Amniotic stem cell (primary cell): ENCODE measurements at regions not wholly inside any gene's neighbourhood (a gene's known extent, or its start where the extent isn't known, plus 50 kb on each side); places are given as distances from the start of the nearest gene placed in this dataset.

ENCODE experiments used
- DNase-seq: peaks from one replicate; lab custom pipeline; 2025; lab: John Stamatoyannopoulos, UW

DNA sequence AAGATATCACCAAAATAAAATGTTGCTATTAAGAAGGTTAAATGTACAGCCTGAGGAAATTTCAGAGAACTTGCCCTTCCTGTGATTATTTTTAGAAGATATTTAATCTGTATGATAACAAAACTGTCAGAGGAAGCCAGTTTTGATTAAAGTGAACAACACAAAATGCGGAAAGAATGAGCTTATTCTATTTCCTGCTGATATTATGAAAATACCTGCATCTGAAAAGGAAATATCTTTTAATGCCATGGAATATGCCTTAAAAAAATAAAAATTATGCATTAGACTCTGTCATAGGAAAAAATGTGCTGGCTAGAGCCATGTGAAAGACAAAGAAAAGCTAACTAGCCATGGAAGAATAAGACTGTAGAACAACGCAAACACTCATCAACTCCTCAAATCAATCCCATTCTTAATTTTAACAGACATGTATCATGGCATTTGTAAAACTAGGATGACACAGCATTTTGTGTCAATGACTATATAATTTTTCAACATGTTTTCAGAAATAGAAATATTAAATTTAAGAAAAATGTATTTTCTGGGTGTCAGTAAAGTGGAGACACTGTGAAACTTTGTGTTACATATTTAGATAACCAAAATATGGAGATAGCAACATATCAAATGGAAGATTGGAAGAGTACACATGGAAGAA is 1768.2 kb downstream of the SUCLG1 start:
- DNase-seq = no peak

GRCh38 chr2:82675186-82675585 is 1783.9 kb downstream of the SUCLG1 start:
- no peak for DNase-seq

DNA sequence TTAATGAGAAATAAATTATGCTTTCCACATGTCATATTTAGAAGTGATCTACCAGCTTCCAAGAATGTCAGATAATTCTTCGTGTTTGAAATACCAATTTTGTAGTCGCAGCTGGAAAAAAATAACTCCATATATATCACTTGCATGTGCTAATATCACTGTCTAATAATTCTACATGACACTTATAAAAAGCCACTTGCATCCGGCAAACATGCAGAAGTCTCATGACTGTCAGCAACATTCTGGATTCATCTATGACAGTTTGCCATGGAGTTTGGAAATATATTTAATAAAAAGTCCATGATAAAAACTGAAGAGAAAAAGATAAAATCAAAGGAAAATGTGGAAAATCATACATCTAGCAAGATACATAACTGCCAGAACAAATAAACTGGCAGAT is 1784.4 kb downstream of the SUCLG1 start:
- no peak for DNase-seq

- no peak for DNase-seq
These were observed 1791.6 kb downstream of the SUCLG1 start for GRCh38 chr2:82667491-82667890.

GRCh38 chr2:82665691-82666090 is 1793.4 kb downstream of the SUCLG1 start:
- DNase-seq = no peak

GRCh38 chr2:82657106-82657505 is 1802.0 kb downstream of the SUCLG1 start:
- no peak for DNase-seq

DNA sequence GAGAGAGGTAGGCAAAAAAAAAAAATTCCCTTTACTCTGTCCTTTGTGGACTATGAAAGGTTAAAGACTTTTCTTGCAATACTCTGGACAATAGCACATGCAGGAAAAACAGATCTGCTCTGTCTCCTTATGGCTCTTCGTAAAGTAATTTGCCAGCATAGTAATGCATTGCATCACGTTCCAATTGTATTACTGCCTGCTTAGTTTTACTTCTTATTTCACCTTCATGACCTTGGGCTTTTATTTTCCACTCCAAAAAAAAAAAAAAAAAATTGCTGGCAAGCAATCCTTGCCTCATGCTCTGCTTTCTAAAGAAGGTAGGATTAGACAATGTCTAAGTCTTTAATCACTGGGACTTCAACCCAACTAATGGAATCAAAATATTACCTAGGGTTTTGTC is 1802.7 kb downstream of the SUCLG1 start:
- DNase-seq = no peak

- no peak for DNase-seq
These were observed 1807.0 kb downstream of the SUCLG1 start for GRCh38 chr2:82652117-82652516.

- no peak for DNase-seq
These were observed 1809.0 kb downstream of the SUCLG1 start for GRCh38 chr2:82650038-82650437.

DNA sequence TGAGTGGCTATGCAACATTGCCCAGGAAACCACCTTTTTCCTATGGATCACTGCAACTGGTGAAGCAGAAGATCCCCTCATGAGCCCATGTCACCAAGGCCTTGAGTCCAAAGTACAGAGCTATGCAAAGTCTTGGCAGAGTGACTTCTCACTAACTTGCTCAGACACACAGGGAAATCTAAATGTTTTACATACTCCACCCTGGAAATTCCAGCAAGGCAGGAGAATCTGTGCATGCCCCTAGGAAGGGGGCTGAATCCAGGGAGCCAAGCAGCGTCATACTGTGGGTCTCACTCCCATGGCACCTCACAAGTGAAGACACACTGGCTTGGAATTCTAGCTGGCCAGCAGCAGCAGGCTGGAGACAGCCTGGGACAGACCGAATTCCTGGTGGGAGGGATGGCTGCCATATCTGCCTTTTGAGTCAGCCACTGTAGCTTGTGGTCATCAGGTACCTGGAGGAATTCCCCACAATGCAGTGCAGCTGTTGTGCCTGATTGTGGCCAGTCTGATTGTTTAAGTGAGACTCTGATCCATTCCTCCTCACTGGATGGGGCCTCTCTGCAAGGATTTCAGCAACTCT is 1817.4 kb downstream of the SUCLG1 start:
- DNase-seq = no peak

- no peak for DNase-seq
These were observed 1822.6 kb downstream of the SUCLG1 start for GRCh38 chr2:82636402-82637020.

- DNase-seq = no peak
These were observed 1860.1 kb downstream of the SUCLG1 start for GRCh38 chr2:82599021-82599420.

GRCh38 chr2:82596581-82596980 is 1862.5 kb downstream of the SUCLG1 start:
- DNase-seq = no peak

DNA sequence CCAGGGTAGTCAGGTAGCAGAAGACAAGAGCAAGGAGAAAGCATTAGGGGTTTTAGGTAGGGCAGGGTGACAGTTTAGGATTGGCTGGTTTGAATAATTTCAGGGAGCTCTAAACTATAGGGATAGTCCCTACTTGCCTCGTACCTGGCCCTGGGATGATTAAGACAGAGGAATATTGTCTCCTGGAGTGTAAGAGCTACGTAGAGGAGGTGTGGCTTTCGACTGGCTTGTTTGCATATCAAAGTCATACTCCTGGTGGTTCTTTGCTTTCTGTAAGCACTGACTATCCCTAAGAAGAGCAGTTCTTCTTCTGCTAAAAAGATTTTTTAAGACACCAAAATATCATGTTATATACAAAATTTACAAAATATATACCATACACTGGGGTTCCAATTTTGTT is 1867.4 kb downstream of the SUCLG1 start:
- DNase-seq = no peak

GRCh38 chr2:82576656-82577055 is 1882.4 kb downstream of the SUCLG1 start:
- no peak for DNase-seq

GRCh38 chr2:82539280-82539621 is 1919.8 kb downstream of the SUCLG1 start:
- no peak for DNase-seq

DNA sequence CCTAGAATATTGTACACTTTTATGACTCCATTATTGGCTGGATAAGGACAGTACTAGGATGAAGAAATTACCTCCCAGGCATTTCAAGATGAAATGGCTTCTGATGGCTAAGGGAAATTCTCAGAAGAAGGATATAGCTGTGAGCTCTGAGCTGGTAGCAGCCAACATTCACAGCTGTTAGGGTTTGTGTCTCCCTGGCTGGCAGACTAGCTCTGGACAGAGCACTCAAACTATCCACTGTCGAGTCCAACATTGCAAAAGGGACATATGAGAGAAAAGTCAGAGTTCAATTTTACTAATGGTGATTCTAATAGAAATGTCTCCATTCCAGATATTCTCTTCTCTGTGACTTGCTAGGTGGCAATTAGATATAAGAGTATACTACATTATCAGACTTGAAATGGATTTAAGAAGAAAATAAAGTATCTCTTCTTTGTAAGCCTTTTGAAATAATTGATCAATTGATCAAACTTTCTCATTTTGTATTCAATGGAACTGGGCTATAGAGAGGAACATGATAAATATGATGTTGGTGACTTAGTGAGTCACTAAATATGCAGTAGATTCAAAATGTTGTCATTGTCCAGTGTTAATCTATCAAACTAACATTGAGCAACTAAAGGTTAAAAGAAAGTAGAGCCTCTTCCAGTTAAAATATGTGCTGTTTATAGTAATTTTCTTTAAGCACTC is 1920.3 kb downstream of the SUCLG1 start:
- no peak for DNase-seq

- no peak for DNase-seq
These were observed 1930.8 kb downstream of the SUCLG1 start for GRCh38 chr2:82528288-82528687.

GRCh38 chr2:82527124-82527523 is 1932.0 kb downstream of the SUCLG1 start:
- DNase-seq = no peak

- no peak for DNase-seq
These were observed 1932.8 kb downstream of the SUCLG1 start for GRCh38 chr2:82526277-82526676.

GRCh38 chr2:82525744-82526143 is 1933.3 kb downstream of the SUCLG1 start:
- no peak for DNase-seq

DNA sequence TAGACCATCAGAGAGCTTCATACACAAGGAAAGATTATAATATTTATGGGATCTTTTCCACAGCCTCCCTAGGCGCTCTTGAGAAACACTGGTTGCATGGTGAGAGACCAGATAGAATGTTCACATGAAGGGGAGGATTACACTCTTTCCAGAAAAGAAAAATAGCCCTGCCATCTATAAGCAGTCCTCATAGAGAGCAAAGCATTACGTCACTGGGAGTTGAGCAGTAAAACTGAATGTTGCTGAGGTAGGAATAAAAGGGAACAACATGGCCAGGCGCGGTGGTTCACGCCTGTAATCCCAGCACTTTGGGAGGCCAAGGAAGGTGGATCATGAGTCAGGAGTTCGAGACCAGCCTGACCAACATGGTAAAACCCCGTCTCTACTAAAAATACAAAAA is 1934.3 kb downstream of the SUCLG1 start:
- DNase-seq = no peak

- no peak for DNase-seq
These were observed 1947.2 kb downstream of the SUCLG1 start for GRCh38 chr2:82511894-82512293.
